Transverse colon (tissue), 4 donors: ENCODE measurements at regions not wholly inside any gene's neighbourhood (a gene's known extent, or its start where the extent isn't known, plus 50 kb on each side); places are given as distances from the start of the nearest gene placed in this dataset.

Source experiments
- POLR2A ChIP-seq: fragments of 450-650 bp; IDR thresholded peaks from one replicate; pipeline ENCODE4 v1.6.1; 2016; ENCODE audit warnings: antibody characterized with exemption, mild to moderate bottlenecking, moderate library complexity
- POLR2AphosphoS5 ChIP-seq, 3 donors: sonication (generic); formaldehyde crosslinking; IDR thresholded peaks; one replicate each; pipeline ENCODE4 v1.6.1; 2016; ENCODE audit warnings: antibody characterized with exemption in 3 of 3
- TF ChIP-seq, protein P1 (sequence below), 5 experiments: fragments of 200-600 bp in 3 of 5; fragments of 450-650 bp in 2 of 5; sonication (generic) in 3 of 5; IDR thresholded peaks; 1 replicate in 2 of 5; 2 replicates in 3 of 5; pipeline ENCODE4 v1.5.1; 2016 to 2017; ENCODE audit warnings: antibody characterized with exemption in 5 of 5, inconsistent platforms in 3 of 5, mild to moderate bottlenecking in 2 of 5, moderate library complexity in 1 of 5

DNA sequence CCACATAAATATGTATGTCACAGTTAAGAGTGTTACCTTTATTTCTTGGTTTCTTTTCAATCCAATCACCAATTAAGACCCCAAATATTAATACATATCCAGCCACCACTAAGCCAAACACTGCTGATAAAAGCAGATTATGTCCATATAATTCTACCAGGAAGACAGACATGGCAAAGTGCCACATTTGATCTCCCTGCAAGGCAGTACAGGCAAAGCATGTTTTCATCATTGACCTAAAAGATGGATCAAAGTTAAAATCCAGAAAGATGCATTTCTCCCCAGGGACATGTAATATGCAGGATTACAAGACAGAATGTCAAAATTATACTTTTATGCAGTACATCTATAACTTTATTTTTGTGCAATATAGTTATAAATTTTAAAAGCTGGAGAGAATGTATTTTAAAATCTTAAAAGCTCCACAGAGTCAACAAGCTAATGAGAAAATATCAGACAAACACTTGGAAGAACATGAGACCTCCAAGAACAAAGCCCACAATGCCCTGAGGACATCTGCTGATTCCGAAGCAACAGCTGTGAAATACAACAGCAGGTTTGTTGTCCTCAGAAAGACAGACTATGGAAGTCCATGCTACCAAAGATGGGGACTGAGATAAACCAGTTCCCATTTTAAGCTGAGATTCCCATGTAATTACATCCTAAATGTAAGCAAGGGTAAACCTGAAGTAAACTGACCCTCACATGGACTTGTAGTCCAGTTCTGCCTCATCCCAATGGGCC, 54.5 kb upstream of the TOMM7 start:
- TF ChIP-seq POLR2A (no peak), POLR2AphosphoS5 (IDR thresholded peaks at IDR 0.05) (no peak)
- TF ChIP-seq, protein P1, sequence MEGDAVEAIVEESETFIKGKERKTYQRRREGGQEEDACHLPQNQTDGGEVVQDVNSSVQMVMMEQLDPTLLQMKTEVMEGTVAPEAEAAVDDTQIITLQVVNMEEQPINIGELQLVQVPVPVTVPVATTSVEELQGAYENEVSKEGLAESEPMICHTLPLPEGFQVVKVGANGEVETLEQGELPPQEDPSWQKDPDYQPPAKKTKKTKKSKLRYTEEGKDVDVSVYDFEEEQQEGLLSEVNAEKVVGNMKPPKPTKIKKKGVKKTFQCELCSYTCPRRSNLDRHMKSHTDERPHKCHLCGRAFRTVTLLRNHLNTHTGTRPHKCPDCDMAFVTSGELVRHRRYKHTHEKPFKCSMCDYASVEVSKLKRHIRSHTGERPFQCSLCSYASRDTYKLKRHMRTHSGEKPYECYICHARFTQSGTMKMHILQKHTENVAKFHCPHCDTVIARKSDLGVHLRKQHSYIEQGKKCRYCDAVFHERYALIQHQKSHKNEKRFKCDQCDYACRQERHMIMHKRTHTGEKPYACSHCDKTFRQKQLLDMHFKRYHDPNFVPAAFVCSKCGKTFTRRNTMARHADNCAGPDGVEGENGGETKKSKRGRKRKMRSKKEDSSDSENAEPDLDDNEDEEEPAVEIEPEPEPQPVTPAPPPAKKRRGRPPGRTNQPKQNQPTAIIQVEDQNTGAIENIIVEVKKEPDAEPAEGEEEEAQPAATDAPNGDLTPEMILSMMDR (IDR thresholded peaks at IDR 0.05) = no peak
